Testis (tissue), 2 donors: ENCODE measurements at regions not wholly inside any gene's neighbourhood (a gene's known extent, or its start where the extent isn't known, plus 50 kb on each side); places are given as distances from the start of the nearest gene placed in this dataset.

Experiments used
- DNase-seq: peaks from one replicate; pipeline ENCODE4 v3.0.0-alpha.2; 2019
- H3K27ac ChIP-seq, 2 donors: fragments of 200-600 bp; sonication (generic); one replicate each; pipeline ENCODE4 v1.5.1; 2019
- H3K27me3 ChIP-seq: fragments of 200-600 bp; sonication (generic); one replicate; pipeline ENCODE4 v1.5.1; 2019
- H3K36me3 ChIP-seq: fragments of 200-600 bp; sonication (generic); one replicate; pipeline ENCODE4 v1.5.1; 2017; ENCODE audit warnings: low read depth; ENCODE audit errors: missing control alignments
- H3K4me1 ChIP-seq: fragments of 200-600 bp; sonication (generic); one replicate; pipeline ENCODE4 v1.5.1; 2019
- H3K4me3 ChIP-seq, 2 donors: fragments of 200-600 bp; sonication (generic); one replicate each; pipeline ENCODE4 v1.5.1; 2017 to 2019
- H3K9me3 ChIP-seq: fragments of 200-600 bp; sonication (generic); one replicate; pipeline ENCODE4 v1.5.1; 2017
- CTCF ChIP-seq, 3 experiments: fragments of 450-650 bp in 2 of 3; fragments of 200-600 bp in 1 of 3; sonication (generic) in 1 of 3; IDR thresholded peaks; one replicate each; pipeline ENCODE4 v1.5.1; 2016 to 2019; ENCODE audit warnings: antibody characterized with exemption in 3 of 3, mild to moderate bottlenecking in 2 of 3, moderate library complexity in 1 of 3
- POLR2A ChIP-seq: fragments of 450-650 bp; IDR thresholded peaks from one replicate; pipeline ENCODE4 v1.6.1; 2017; ENCODE audit warnings: antibody characterized with exemption, mild to moderate bottlenecking, moderate library complexity
- WGBS, 2 donors: methylation state at CpG; one replicate each; pipeline ENCODE4 v1.1.5; 2018; 5-methylcytosine and 5-hydroxymethylcytosine counted together
- intact Hi-C: fragments of 100-400 bp; cut with DNase I; formaldehyde crosslinking; loops from one replicate; pipeline ENCODE4 v1.15.1; 2023; ENCODE audit warnings: low total_unique reads

- no peak for TF ChIP-seq POLR2A
- no peak for TF ChIP-seq CTCF (IDR thresholded peaks at IDR 0.05)
- WGBS, 2 donors = 54 to 55% methylated on average over 1 of the region's 1 CpG
- H3K4me1 ChIP-seq = no peaks in the 10 kb centered on the region
- H3K36me3 ChIP-seq = no peaks in the 10 kb centered on the region
- intact Hi-C loops = no loop called here
- H3K4me3 ChIP-seq = no peak overlapping the region
- H3K27ac ChIP-seq = no peak overlapping the region
- DNase-seq = no peak
- H3K9me3 ChIP-seq = no peaks in the 10 kb centered on the region
- H3K27me3 ChIP-seq = no peaks in the 10 kb centered on the region
Measured at GRCh38 chr4:11518754-11519153, 90.1 kb upstream of the HS3ST1 start.

- no peaks in the 10 kb centered on the region for H3K9me3 ChIP-seq
- no peak for DNase-seq
- no peaks in the 10 kb centered on the region for H3K4me1 ChIP-seq
- 31 to 66% methylated on average over 11 of the region's 11 CpGs for WGBS, 2 donors
- no peaks in the 10 kb centered on the region for H3K36me3 ChIP-seq
- no peak overlapping the region for H3K27ac ChIP-seq
- H3K4me3 ChIP-seq = no peak overlapping the region
- intact Hi-C loops = no loop called here
- TF ChIP-seq CTCF (IDR thresholded peaks at IDR 0.05) (no peak), POLR2A (no peak)
- H3K27me3 ChIP-seq = no peaks in the 10 kb centered on the region
Measured at GRCh38 chr4:11514779-11515419, 86.2 kb upstream of the HS3ST1 start.

- H3K27ac ChIP-seq = no peak overlapping the region
- intact Hi-C loops = no loop called here
- TF ChIP-seq CTCF (IDR thresholded peaks at IDR 0.05) (no peak), POLR2A (no peak)
- no peak overlapping the region for H3K4me3 ChIP-seq
- no peaks in the 10 kb centered on the region for H3K4me1 ChIP-seq
- H3K27me3 ChIP-seq = no peaks in the 10 kb centered on the region
- 50 to 61% methylated on average over 3 of the region's 3 CpGs for WGBS, 2 donors
- H3K9me3 ChIP-seq = no peaks in the 10 kb centered on the region
- H3K36me3 ChIP-seq = no peaks in the 10 kb centered on the region
- no peak for DNase-seq
Measured at GRCh38 chr4:11514003-11514402, 85.3 kb upstream of the HS3ST1 start.

- no peak overlapping the region for H3K4me3 ChIP-seq
- intact Hi-C loops = no loop called here
- H3K36me3 ChIP-seq = no peaks in the 10 kb centered on the region
- H3K27ac ChIP-seq = no peak overlapping the region
- no peak for TF ChIP-seq CTCF (IDR thresholded peaks at IDR 0.05)
- no peak for TF ChIP-seq POLR2A
- no peaks in the 10 kb centered on the region for H3K4me1 ChIP-seq
- WGBS, 2 donors = 71 to 88% methylated on average over 1 of the region's 1 CpG
- no peaks in the 10 kb centered on the region for H3K27me3 ChIP-seq
- H3K9me3 ChIP-seq = no peaks in the 10 kb centered on the region
- DNase-seq = no peak
Measured at GRCh38 chr4:11512871-11513270, 84.2 kb upstream of the HS3ST1 start.

GRCh38 chr4:11511321-11511720 is 82.6 kb upstream of the HS3ST1 start:
- no peaks in the 10 kb centered on the region for H3K4me1 ChIP-seq
- H3K36me3 ChIP-seq = no peaks in the 10 kb centered on the region
- H3K9me3 ChIP-seq = no peaks in the 10 kb centered on the region

More at GRCh38 chr4:11511321-11511720, 82.6 kb upstream of the HS3ST1 start:
- Histone ChIP-seq H3K27ac (no peak overlapping the region), H3K27me3 (no peaks in the 10 kb centered on the region), H3K4me3 (no peak overlapping the region)
- intact Hi-C loops = no loop called here
- DNase-seq = no peak
- WGBS, 2 donors = 81% methylated on average over 3 of the region's 3 CpGs
- TF ChIP-seq POLR2A (no peak), CTCF (IDR thresholded peaks at IDR 0.05) (no peak)
